ENCODE measurements at regions not wholly inside any gene's neighbourhood (a gene's known extent, or its start where the extent isn't known, plus 50 kb on each side); places are given as distances from the start of the nearest gene placed in this dataset.

DNA sequence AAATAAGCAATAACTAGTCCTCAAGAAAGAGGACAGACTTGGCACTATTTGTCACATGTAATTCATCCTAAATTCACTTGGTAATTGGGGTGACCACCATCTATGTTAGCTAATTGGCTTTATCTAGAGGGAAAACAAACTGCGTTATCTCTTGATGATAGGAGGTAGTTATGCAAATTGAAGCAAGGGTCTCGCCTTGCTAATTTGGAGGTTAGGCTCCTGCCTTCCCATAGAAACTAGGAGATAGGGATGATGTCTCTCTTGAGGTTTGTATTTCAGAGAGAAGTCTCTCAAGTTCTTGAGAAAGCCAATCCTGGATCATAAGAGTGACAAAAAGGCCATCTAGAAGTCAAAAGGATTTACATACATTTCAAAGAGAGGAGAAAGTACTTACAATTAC is 179.9 kb downstream of the SLITRK6 start:
- CTCF ChIA-PET = no interaction called here
- no CpG with 5 or more reads among the region's 2 CpGs for WGBS (ENCODE audit: insufficient coverage)
- H3K27ac ChIP-seq (ENCODE audit: low read length) = no peak overlapping the region

GRCh38 chr13:85618521-85618920 is 180.7 kb downstream of the SLITRK6 start:
- H3K4me3 Mint-ChIP-seq = no peak overlapping the region
- H3K9me3 ChIP-seq = no peaks in the 10 kb centered on the region
- CTCF ChIA-PET = no interaction called here
- no peaks in the 10 kb centered on the region for H3K27me3 Mint-ChIP-seq
- peaks cover 4 to 13% (median 11%) of the 10 kb centered on the region in 3 donors for H3K9me3 Mint-ChIP-seq
- H3K36me3 Mint-ChIP-seq = no peaks in the 10 kb centered on the region
- POLR2A ChIA-PET = no interaction called here
- H3K27ac ChIP-seq (ENCODE audit: low read length) = no peak overlapping the region
- WGBS (ENCODE audit: insufficient coverage) = 0% methylated on average over 1 of the region's 5 CpGs
- no peaks in the 10 kb centered on the region for H3K4me1 ChIP-seq (ENCODE audit: control insufficient read depth in 1 of 2, extremely low read depth in 1 of 2, insufficient read depth in 2 of 2, low read length in 2 of 2)
- no peaks in the 10 kb centered on the region for H3K27me3 ChIP-seq (replicated peaks in 1 of 2; ENCODE audit: control insufficient read depth in 2 of 2, extremely low read depth in 1 of 2, insufficient read depth in 2 of 2, low read length in 1 of 2)
- no peaks in the 10 kb centered on the region for H3K36me3 ChIP-seq (ENCODE audit: control insufficient read depth in 2 of 2, extremely low read depth in 1 of 2, insufficient read depth in 1 of 2, low read length in 1 of 2)
- DNase-seq (no peak), ATAC-seq (replicated peaks in 1 of 4) (no peak)
- H3K4me3 ChIP-seq (ENCODE audit: control insufficient read depth in 1 of 2, extremely low read depth in 1 of 2, low read length in 1 of 2) = no peak overlapping the region
- H3K4me1 Mint-ChIP-seq = no peaks in the 10 kb centered on the region
- no peak overlapping the region for H3K27ac Mint-ChIP-seq

More for the DNA sequence above, 179.9 kb downstream of the SLITRK6 start:
- no peak overlapping the region for H3K4me3 ChIP-seq (ENCODE audit: control insufficient read depth in 1 of 2, extremely low read depth in 1 of 2, low read length in 1 of 2)
- H3K4me3 Mint-ChIP-seq = no peak overlapping the region
- no peaks in the 10 kb centered on the region for H3K36me3 ChIP-seq (ENCODE audit: control insufficient read depth in 2 of 2, extremely low read depth in 1 of 2, insufficient read depth in 1 of 2, low read length in 1 of 2)
- ATAC-seq (replicated peaks in 1 of 4) (no peak), DNase-seq (no peak)
- no peaks in the 10 kb centered on the region for H3K4me1 Mint-ChIP-seq
- no peaks in the 10 kb centered on the region for H3K9me3 ChIP-seq
- H3K27ac Mint-ChIP-seq = no peak overlapping the region
- no peaks in the 10 kb centered on the region for H3K4me1 ChIP-seq (ENCODE audit: control insufficient read depth in 1 of 2, extremely low read depth in 1 of 2, insufficient read depth in 2 of 2, low read length in 2 of 2)
- H3K27me3 Mint-ChIP-seq = no peaks in the 10 kb centered on the region
- H3K36me3 Mint-ChIP-seq = no peaks in the 10 kb centered on the region
- H3K27me3 ChIP-seq (replicated peaks in 1 of 2; ENCODE audit: control insufficient read depth in 2 of 2, extremely low read depth in 1 of 2, insufficient read depth in 2 of 2, low read length in 1 of 2) = no peaks in the 10 kb centered on the region
- peaks cover 4 to 9% (median 8%) of the 10 kb centered on the region in 3 donors for H3K9me3 Mint-ChIP-seq
- POLR2A ChIA-PET = no interaction called here

DNA sequence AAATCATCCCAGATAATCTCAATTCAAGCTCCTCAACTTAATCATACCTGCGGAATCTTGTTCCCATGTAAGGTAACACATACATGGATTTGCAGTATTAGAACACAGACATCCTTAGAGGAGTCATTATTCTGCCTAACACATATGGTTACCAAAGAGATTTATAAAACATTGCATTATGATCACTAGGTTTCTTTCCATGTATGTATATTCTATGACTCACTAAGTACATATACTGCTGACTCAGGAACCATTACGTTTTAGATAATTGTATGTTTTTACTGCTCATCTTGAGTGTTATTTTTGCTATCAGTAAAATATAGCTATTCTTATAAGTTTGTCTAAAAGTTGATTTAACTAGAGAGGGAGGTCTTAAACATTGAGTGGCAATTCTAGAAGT is 182.9 kb downstream of the SLITRK6 start:
- H3K36me3 Mint-ChIP-seq = no peaks in the 10 kb centered on the region
- no CpG with 5 or more reads among the region's 2 CpGs for WGBS (ENCODE audit: insufficient coverage)
- no peak overlapping the region for H3K4me3 Mint-ChIP-seq
- ATAC-seq (replicated peaks in 1 of 4) (no peak), DNase-seq (no peak)
- H3K27me3 ChIP-seq (replicated peaks in 1 of 2; ENCODE audit: control insufficient read depth in 2 of 2, extremely low read depth in 1 of 2, insufficient read depth in 2 of 2, low read length in 1 of 2) = no peaks in the 10 kb centered on the region
- no peaks in the 10 kb centered on the region for H3K36me3 ChIP-seq (ENCODE audit: control insufficient read depth in 2 of 2, extremely low read depth in 1 of 2, insufficient read depth in 1 of 2, low read length in 1 of 2)
- no peaks in the 10 kb centered on the region for H3K4me1 Mint-ChIP-seq
- ChIA-PET POLR2A (no interaction called here), CTCF (no interaction called here)
- no peak overlapping the region for H3K4me3 ChIP-seq (ENCODE audit: control insufficient read depth in 1 of 2, extremely low read depth in 1 of 2, low read length in 1 of 2)
- H3K9me3 ChIP-seq = no peaks in the 10 kb centered on the region
- no peaks in the 10 kb centered on the region for H3K27me3 Mint-ChIP-seq
- H3K27ac Mint-ChIP-seq = no peak overlapping the region
- H3K9me3 Mint-ChIP-seq = peaks cover 4 to 13% (median 11%) of the 10 kb centered on the region in 3 donors
- no peaks in the 10 kb centered on the region for H3K4me1 ChIP-seq (ENCODE audit: control insufficient read depth in 1 of 2, extremely low read depth in 1 of 2, insufficient read depth in 2 of 2, low read length in 2 of 2)
- H3K27ac ChIP-seq (ENCODE audit: low read length) = no peak overlapping the region

DNA sequence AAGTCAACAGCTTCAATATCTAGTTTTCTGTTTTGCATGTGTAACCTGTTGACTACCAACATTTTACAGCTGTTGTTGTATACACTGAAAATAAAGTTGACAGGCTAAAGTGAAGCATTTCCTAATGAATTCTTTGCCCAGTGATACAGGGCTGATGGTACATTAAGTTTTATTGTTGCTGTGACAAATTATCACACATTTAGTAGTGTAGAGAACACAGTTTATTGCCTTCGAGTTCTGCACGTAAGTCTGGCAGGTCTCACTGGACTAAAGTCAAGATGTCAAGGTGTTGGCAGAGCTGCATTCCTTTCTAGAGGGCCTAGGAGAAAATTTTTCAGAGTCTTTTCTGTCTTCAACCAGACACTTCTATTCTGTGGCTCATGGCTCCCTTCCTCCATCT is 184.2 kb downstream of the SLITRK6 start:
- H3K27ac ChIP-seq (ENCODE audit: low read length) = no peak overlapping the region
- Mint-ChIP-seq H3K4me3 (no peak overlapping the region), H3K9me3 (peaks cover 4 to 13% (median 11%) of the 10 kb centered on the region in 3 donors), H3K36me3 (no peaks in the 10 kb centered on the region), H3K27me3 (no peaks in the 10 kb centered on the region), H3K27ac (no peak overlapping the region), H3K4me1 (no peaks in the 10 kb centered on the region)
- H3K27me3 ChIP-seq (replicated peaks in 1 of 2; ENCODE audit: control insufficient read depth in 2 of 2, extremely low read depth in 1 of 2, insufficient read depth in 2 of 2, low read length in 1 of 2) = no peaks in the 10 kb centered on the region
- no peaks in the 10 kb centered on the region for H3K36me3 ChIP-seq (ENCODE audit: control insufficient read depth in 2 of 2, extremely low read depth in 1 of 2, insufficient read depth in 1 of 2, low read length in 1 of 2)
- ATAC-seq (replicated peaks in 1 of 4) (no peak), DNase-seq (no peak)
- no peaks in the 10 kb centered on the region for H3K9me3 ChIP-seq
- CTCF ChIA-PET = no interaction called here
- no peaks in the 10 kb centered on the region for H3K4me1 ChIP-seq (ENCODE audit: control insufficient read depth in 1 of 2, extremely low read depth in 1 of 2, insufficient read depth in 2 of 2, low read length in 2 of 2)
- no peak overlapping the region for H3K4me3 ChIP-seq (ENCODE audit: control insufficient read depth in 1 of 2, extremely low read depth in 1 of 2, low read length in 1 of 2)
- POLR2A ChIA-PET = no interaction called here
- 100% methylated on average over 2 of the region's 2 CpGs for WGBS (ENCODE audit: insufficient coverage)

- DNase-seq (no peak), ATAC-seq (replicated peaks in 1 of 4) (no peak)
- H3K4me3 Mint-ChIP-seq = no peak overlapping the region
- ChIA-PET CTCF (no interaction called here), POLR2A (no interaction called here)
- H3K36me3 Mint-ChIP-seq = no peaks in the 10 kb centered on the region
- no peak overlapping the region for H3K4me3 ChIP-seq (ENCODE audit: control insufficient read depth in 1 of 2, extremely low read depth in 1 of 2, low read length in 1 of 2)
- H3K9me3 ChIP-seq = no peaks in the 10 kb centered on the region
- no peaks in the 10 kb centered on the region for H3K27me3 ChIP-seq (replicated peaks in 1 of 2; ENCODE audit: control insufficient read depth in 2 of 2, extremely low read depth in 1 of 2, insufficient read depth in 2 of 2, low read length in 1 of 2)
- H3K4me1 ChIP-seq (ENCODE audit: control insufficient read depth in 1 of 2, extremely low read depth in 1 of 2, insufficient read depth in 2 of 2, low read length in 2 of 2) = no peaks in the 10 kb centered on the region
- no CpG with 5 or more reads among the region's 2 CpGs for WGBS (ENCODE audit: insufficient coverage)
- peaks cover 2 to 19% (median 15%) of the 10 kb centered on the region in 3 donors for H3K9me3 Mint-ChIP-seq
- no peaks in the 10 kb centered on the region for H3K27me3 Mint-ChIP-seq
- no peak overlapping the region for H3K27ac ChIP-seq (ENCODE audit: low read length)
- H3K27ac Mint-ChIP-seq = no peak overlapping the region
- no peaks in the 10 kb centered on the region for H3K36me3 ChIP-seq (ENCODE audit: control insufficient read depth in 2 of 2, extremely low read depth in 1 of 2, insufficient read depth in 1 of 2, low read length in 1 of 2)
- no peaks in the 10 kb centered on the region for H3K4me1 Mint-ChIP-seq
Measured at GRCh38 chr13:85610024-85610423, 189.2 kb downstream of the SLITRK6 start.

GRCh38 chr13:85608255-85608829 is 190.9 kb downstream of the SLITRK6 start:
- H3K27me3 Mint-ChIP-seq = no peaks in the 10 kb centered on the region
- no peak overlapping the region for H3K27ac Mint-ChIP-seq
- DNase-seq (no peak), ATAC-seq (replicated peaks in 1 of 4) (no peak)
- 80% methylated on average over 3 of the region's 7 CpGs for WGBS (ENCODE audit: insufficient coverage)
- H3K9me3 ChIP-seq = no peaks in the 10 kb centered on the region
- no peaks in the 10 kb centered on the region for H3K36me3 Mint-ChIP-seq
- no peaks in the 10 kb centered on the region for H3K27me3 ChIP-seq (replicated peaks in 1 of 2; ENCODE audit: control insufficient read depth in 2 of 2, extremely low read depth in 1 of 2, insufficient read depth in 2 of 2, low read length in 1 of 2)
- no peak overlapping the region for H3K4me3 Mint-ChIP-seq
- no peak overlapping the region for H3K27ac ChIP-seq (ENCODE audit: low read length)
- CTCF ChIA-PET = no interaction called here
- peaks cover 2 to 15% (median 12%) of the 10 kb centered on the region in 3 donors for H3K9me3 Mint-ChIP-seq
- POLR2A ChIA-PET = no interaction called here
- H3K4me3 ChIP-seq (ENCODE audit: control insufficient read depth in 1 of 2, extremely low read depth in 1 of 2, low read length in 1 of 2) = no peak overlapping the region
- H3K4me1 ChIP-seq (ENCODE audit: control insufficient read depth in 1 of 2, extremely low read depth in 1 of 2, insufficient read depth in 2 of 2, low read length in 2 of 2) = no peaks in the 10 kb centered on the region
- H3K36me3 ChIP-seq (ENCODE audit: control insufficient read depth in 2 of 2, extremely low read depth in 1 of 2, insufficient read depth in 1 of 2, low read length in 1 of 2) = no peaks in the 10 kb centered on the region
- H3K4me1 Mint-ChIP-seq = no peaks in the 10 kb centered on the region

GRCh38 chr13:85603735-85604134 is 195.5 kb downstream of the SLITRK6 start:
- Mint-ChIP-seq H3K9me3 (peaks cover 5 to 19% (median 12%) of the 10 kb centered on the region in 3 donors), H3K27ac (no peak overlapping the region), H3K4me3 (no peak overlapping the region), H3K36me3 (no peaks in the 10 kb centered on the region), H3K4me1 (no peaks in the 10 kb centered on the region), H3K27me3 (no peaks in the 10 kb centered on the region)
- no peak overlapping the region for H3K4me3 ChIP-seq (ENCODE audit: control insufficient read depth in 1 of 2, extremely low read depth in 1 of 2, low read length in 1 of 2)
- H3K27ac ChIP-seq (ENCODE audit: low read length) = no peak overlapping the region
- H3K4me1 ChIP-seq (ENCODE audit: control insufficient read depth in 1 of 2, extremely low read depth in 1 of 2, insufficient read depth in 2 of 2, low read length in 2 of 2) = no peaks in the 10 kb centered on the region
- no peaks in the 10 kb centered on the region for H3K36me3 ChIP-seq (ENCODE audit: control insufficient read depth in 2 of 2, extremely low read depth in 1 of 2, insufficient read depth in 1 of 2, low read length in 1 of 2)
- no CpG with 5 or more reads among the region's 1 CpG for WGBS (ENCODE audit: insufficient coverage)
- H3K27me3 ChIP-seq (replicated peaks in 1 of 2; ENCODE audit: control insufficient read depth in 2 of 2, extremely low read depth in 1 of 2, insufficient read depth in 2 of 2, low read length in 1 of 2) = no peaks in the 10 kb centered on the region
- POLR2A ChIA-PET = no interaction called here
- ATAC-seq (replicated peaks in 1 of 4) (no peak), DNase-seq (no peak)
- no peaks in the 10 kb centered on the region for H3K9me3 ChIP-seq
- CTCF ChIA-PET = no interaction called here
